HepG2 (cell line): ENCODE measurements at regions not wholly inside any gene's neighbourhood (a gene's known extent, or its start where the extent isn't known, plus 50 kb on each side); places are given as distances from the start of the nearest gene placed in this dataset.

Source experiments
- CTCF ChIP-seq: sonication (generic); formaldehyde crosslinking; IDR thresholded peaks from 2 replicates; pipeline ENCODE4 v1.5.0; 2020; ENCODE audit warnings: mild to moderate bottlenecking, missing genetic modification reagents, moderate library complexity
- ELK4 ChIP-seq: sonication (generic); formaldehyde crosslinking; IDR thresholded peaks from 2 replicates; pipeline ENCODE4 v1.9.0; 2021; ENCODE audit warnings: missing genetic modification reagents, borderline replicate concordance
- EP300 ChIP-seq, 3 experiments: sonication (generic) in 1 of 3; formaldehyde crosslinking in 1 of 3; IDR thresholded peaks; 2 replicates each; pipeline versions ENCODE4 v1.5.1 to v1.6.1; 2011 to 2020; ENCODE audit warnings: low read depth in 2 of 3, low read length in 2 of 3, borderline replicate concordance in 1 of 3, improper control_type of control experiment in 1 of 3, mild to moderate bottlenecking in 1 of 3, missing genetic modification reagents in 1 of 3, moderate library complexity in 1 of 3
- FOXM1 ChIP-seq: sonication (generic); formaldehyde crosslinking; IDR thresholded peaks from 2 replicates; pipeline ENCODE4 v1.5.0; 2020; ENCODE audit warnings: missing genetic modification reagents
- LBX2 ChIP-seq: sonication (generic); formaldehyde crosslinking; IDR thresholded peaks from 2 replicates; pipeline ENCODE4 v1.5.0; 2020; ENCODE audit warnings: missing genetic modification reagents, mild to moderate bottlenecking, borderline replicate concordance
- PLSCR1 ChIP-seq: sonication (generic); formaldehyde crosslinking; IDR thresholded peaks from 2 replicates; pipeline ENCODE4 v1.5.0; 2020; ENCODE audit warnings: missing genetic modification reagents, mild to moderate bottlenecking, borderline replicate concordance
- TAF1 ChIP-seq: sonication (generic); formaldehyde crosslinking; IDR thresholded peaks from 2 replicates; pipeline ENCODE4 v1.4.0; 2020; ENCODE audit warnings: missing genetic modification reagents
- TP53 ChIP-seq: sonication (generic); formaldehyde crosslinking; conservative IDR thresholded peaks from 2 replicates; pipeline ENCODE4 v1.4.0; 2020; ENCODE audit warnings: missing genetic modification reagents
- YY1 ChIP-seq: IDR thresholded peaks from 2 replicates; pipeline ENCODE4 v1.6.1; 2011; ENCODE audit warnings: low read length, low read depth, moderate library complexity, mild to moderate bottlenecking; ENCODE audit not compliant: insufficient read depth, insufficient replicate concordance
- ZBTB33 ChIP-seq: sonication (generic); formaldehyde crosslinking; IDR thresholded peaks from 2 replicates; pipeline ENCODE4 v1.4.0; 2020; ENCODE audit warnings: missing genetic modification reagents
- ZNF121 ChIP-seq: sonication (generic); formaldehyde crosslinking; IDR thresholded peaks from 2 replicates; pipeline ENCODE4 v1.5.0; 2020; ENCODE audit warnings: mild to moderate bottlenecking, missing genetic modification reagents
- ZNF274 ChIP-seq: sonication (generic); formaldehyde crosslinking; IDR thresholded peaks from 2 replicates; pipeline ENCODE4 v1.5.1; 2020; ENCODE audit warnings: mild to moderate bottlenecking, missing genetic modification reagents
- ZNF776 ChIP-seq: sonication (generic); formaldehyde crosslinking; IDR thresholded peaks from 2 replicates; pipeline ENCODE4 v1.4.0; 2020; ENCODE audit warnings: mild to moderate bottlenecking, missing genetic modification reagents
- ZNF878 ChIP-seq: sonication (generic); formaldehyde crosslinking; IDR thresholded peaks from 2 replicates; pipeline ENCODE4 v1.8.1; 2023; ENCODE audit warnings: mild to moderate bottlenecking, missing genetic modification reagents, moderate library complexity

GRCh38 chr13:18962168-18962734 lies 219.4 kb downstream of the TUBA3C start:
- TF ChIP-seq ZNF776 (CRISPR knock-in tag) (no peak), PLSCR1 (no peak), LBX2 (CRISPR knock-in tag) (no peak), FOXM1 (no peak), ELK4 (CRISPR knock-in tag) (no peak), TAF1 (CRISPR knock-in tag) (no peak), YY1 (no peak), ZBTB33 (CRISPR knock-in tag) (no peak), EP300 (IDR thresholded peaks at IDR 0.05; ENCODE audit: low read depth in 2 of 2, low read length in 2 of 2) (no peak), EP300 (CRISPR knock-in tag; IDR thresholded peaks at IDR 0.05; ENCODE audit: borderline replicate concordance) (no peak), TP53 (CRISPR knock-in tag) (no peak), ZNF121 (CRISPR knock-in tag) (no peak), CTCF (CRISPR knock-in tag) (no peak), ZNF274 (CRISPR knock-in tag) (no peak), ZNF878 (CRISPR knock-in tag) (no peak)
